ENCODE measurements at regions not wholly inside any gene's neighbourhood (a gene's known extent, or its start where the extent isn't known, plus 50 kb on each side); places are given as distances from the start of the nearest gene placed in this dataset.
"Not testable (repeated sequence)": the region's sequence is repeated elsewhere in the genome, so short reads cannot be mapped to it uniquely, and the experiment has no call there.

DNA sequence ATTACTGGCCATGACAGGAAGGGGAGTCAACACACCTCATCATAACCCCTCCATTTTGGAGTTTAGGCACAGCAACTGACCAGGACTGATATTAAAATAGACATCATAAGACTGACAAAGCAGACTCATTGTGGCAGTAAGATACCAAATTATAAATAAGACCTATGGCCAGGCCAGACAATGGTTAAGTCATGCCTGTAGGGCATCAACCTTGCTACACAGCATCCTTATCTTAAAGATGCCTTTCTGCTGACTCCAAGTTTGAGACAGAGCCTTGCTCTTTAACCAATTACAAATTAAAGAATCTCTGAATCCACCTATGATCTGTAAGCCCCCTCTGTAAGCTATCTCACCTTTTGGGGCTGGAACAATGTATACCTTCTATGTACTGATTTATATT is 65.5 kb downstream of the VCX2 start:
- no peak for DNase-seq
- Histone ChIP-seq H3K4me3 (no peak overlapping the region), H3K9me3 (no peaks in the 10 kb centered on the region), H3K27me3 (no peaks in the 10 kb centered on the region), H3K36me3 (no peaks in the 10 kb centered on the region)

DNA sequence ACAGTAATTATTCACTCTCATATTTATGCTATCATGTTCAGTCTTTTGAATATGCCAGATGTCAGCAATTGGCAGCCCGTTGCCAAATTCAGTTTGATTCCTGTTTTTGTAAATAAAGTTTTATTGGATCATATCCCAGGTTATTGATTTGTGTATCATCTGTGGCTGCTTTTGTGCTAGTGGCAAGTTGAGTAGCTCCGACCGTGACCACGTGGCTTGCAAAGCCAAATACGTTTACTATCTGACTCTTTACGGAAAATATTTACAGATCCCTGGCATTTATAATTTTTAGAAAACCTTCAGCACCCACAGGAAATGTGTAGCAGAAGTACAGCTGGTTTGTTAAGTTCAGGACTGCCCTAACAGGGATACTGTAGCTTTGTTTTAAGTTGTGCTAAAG is 67.4 kb downstream of the VCX2 start:
- Histone ChIP-seq H3K4me3 (no peak overlapping the region), H3K27me3 (no peaks in the 10 kb centered on the region), H3K36me3 (no peaks in the 10 kb centered on the region), H3K9me3 (no peaks in the 10 kb centered on the region)
- no peak for DNase-seq

DNA sequence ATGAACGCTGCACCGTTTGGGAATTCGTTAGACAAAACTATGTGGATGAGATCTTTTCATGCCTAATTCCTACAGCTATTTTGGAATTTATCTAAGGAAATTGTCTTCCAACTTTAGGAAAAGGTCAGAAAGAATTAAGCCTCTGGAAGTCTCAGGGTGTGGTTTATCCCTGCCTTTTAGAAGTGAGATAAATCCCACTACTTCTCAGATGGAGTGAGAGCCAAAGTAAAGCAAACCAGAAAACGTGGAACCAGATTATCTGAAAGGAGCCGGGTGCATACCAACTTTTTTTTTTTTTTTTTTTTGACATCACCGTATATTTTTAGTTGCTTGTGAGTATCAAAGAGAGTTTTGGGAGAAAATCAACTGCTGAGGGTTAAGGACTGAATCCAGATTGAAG is 79.6 kb downstream of the VCX2 start:
- H3K36me3 ChIP-seq = no peaks in the 10 kb centered on the region
- DNase-seq = no peak
- no peak overlapping the region for H3K4me3 ChIP-seq
- H3K27me3 ChIP-seq = no peaks in the 10 kb centered on the region
- no peaks in the 10 kb centered on the region for H3K9me3 ChIP-seq

DNA sequence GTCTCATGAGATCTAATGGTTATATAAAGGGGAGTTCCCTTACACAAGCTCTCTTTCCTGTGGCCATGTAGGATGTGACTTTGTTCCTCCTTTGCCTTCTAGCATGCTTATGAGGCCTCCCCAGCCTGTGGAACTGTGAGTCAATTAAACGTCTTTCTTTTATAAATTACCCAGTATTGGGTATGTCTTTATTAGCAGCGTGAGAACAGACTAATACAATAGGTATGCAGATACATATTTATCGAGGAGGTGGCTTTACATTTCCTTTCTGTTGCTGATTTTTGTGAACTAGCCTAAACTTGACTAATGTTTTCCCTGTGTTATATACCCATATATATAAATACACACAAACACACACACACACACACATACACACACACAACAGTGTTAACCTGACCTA is 80.2 kb downstream of the VCX2 start:
- Histone ChIP-seq H3K4me3 (no peak overlapping the region), H3K9me3 (no peaks in the 10 kb centered on the region), H3K27me3 (no peaks in the 10 kb centered on the region), H3K36me3 (no peaks in the 10 kb centered on the region)
- no peak for DNase-seq

DNA sequence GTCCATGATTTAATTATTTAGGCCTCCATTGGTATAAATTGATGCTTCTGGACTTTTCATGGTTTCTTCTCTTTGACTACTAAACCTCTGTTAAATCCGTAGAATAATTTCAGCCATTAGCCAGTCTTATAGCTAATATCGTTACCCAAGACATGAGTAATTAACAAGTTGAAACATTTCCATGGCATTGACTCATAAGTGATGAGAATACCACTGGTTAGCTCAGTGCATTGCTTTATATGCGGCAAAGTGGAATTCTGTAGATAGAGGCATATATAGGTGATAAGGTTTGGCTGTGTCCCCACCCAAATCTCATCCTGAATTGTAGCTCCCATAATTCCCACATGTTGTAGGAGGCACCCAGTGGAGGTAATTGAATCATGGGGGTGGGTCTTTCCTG is 80.6 kb downstream of the VCX2 start:
- Histone ChIP-seq H3K9me3 (no peaks in the 10 kb centered on the region), H3K4me3 (no peak overlapping the region), H3K27me3 (no peaks in the 10 kb centered on the region), H3K36me3 (no peaks in the 10 kb centered on the region)
- no peak for DNase-seq

DNA sequence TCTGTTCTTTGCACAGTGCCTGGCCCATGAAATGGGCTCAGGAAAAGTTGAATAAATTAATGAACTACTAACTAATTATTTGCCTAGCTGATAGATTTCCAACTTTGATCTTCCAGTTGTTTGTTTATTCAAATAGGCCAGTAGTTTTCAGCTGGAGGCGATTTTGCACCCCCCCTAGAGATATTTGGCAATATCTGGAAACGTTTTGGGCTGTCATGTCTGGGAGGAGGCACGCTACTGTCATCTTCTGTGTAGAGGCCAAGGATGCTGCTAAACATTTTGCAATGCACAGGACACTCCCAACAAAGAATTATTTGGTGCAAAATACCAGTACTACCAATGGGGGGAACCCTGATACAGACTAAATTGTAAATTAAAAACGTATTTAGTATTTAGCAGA is 81.9 kb downstream of the VCX2 start:
- Histone ChIP-seq H3K36me3 (no peaks in the 10 kb centered on the region), H3K27me3 (no peaks in the 10 kb centered on the region), H3K9me3 (no peaks in the 10 kb centered on the region), H3K4me3 (no peak overlapping the region)
- DNase-seq = no peak

DNA sequence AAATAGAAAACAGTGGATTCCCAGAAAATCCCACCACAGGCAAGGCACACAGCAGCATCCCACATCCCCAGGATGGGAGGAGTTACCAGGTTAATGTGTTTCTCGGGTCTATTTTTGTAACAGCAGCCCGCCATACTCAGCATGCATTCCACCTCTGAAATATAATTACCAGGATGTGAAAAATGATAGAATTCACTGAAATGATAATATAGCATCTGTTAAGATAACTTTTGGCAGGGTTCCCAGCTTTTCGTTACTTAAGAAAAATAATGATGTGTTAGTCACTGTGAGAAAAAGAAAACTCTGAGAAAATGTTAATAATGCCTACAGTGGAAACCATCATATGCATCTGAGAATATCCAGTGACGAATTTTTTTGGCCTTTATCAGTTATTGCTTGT is 87.1 kb downstream of the VCX2 start:
- H3K27me3 ChIP-seq = no peaks in the 10 kb centered on the region
- no peak for DNase-seq
- H3K36me3 ChIP-seq = no peaks in the 10 kb centered on the region
- H3K9me3 ChIP-seq = no peaks in the 10 kb centered on the region
- H3K4me3 ChIP-seq = no peak overlapping the region

DNA sequence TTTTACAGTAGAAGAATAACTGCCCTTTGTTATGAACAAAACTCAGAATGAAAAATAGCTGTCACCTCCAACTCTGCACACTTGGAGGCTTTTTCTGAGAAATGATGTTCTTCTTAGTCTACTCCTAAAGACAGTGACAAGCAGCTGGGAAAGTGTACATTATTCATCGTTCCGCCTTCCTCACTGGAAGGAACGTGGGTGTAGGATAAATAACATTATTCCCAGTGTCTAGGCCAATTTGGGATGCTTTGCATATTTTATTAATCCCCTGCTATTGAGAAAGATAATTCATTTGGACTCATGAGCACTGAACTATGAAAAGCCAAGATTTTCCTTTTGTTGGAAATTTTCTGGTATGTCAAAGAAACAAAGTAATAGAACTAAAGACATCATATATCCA is 87.8 kb downstream of the VCX2 start:
- Histone ChIP-seq H3K4me3 (no peak overlapping the region), H3K27me3 (no peaks in the 10 kb centered on the region), H3K9me3 (no peaks in the 10 kb centered on the region), H3K36me3 (no peaks in the 10 kb centered on the region)
- no peak for DNase-seq

DNA sequence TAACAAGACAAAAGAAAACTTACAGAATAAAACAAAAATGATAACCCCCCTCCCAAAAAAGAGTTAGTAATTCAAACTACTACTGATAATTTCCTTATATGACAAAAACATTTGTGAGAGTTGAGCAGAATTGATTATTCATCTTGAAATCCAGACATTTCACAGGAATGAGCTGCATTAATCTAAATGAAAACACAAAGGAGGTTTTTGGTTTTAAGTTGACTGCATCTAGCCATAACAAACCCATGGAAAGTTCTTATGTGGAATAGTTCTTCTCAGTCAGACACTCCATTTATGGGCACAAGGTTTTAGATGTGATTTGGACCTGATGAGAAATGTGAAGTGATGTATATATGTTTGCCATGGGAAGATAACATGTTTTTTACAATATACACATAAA is 95.4 kb downstream of the VCX2 start:
- Histone ChIP-seq H3K36me3 (no peaks in the 10 kb centered on the region), H3K4me3 (no peak overlapping the region)

DNA sequence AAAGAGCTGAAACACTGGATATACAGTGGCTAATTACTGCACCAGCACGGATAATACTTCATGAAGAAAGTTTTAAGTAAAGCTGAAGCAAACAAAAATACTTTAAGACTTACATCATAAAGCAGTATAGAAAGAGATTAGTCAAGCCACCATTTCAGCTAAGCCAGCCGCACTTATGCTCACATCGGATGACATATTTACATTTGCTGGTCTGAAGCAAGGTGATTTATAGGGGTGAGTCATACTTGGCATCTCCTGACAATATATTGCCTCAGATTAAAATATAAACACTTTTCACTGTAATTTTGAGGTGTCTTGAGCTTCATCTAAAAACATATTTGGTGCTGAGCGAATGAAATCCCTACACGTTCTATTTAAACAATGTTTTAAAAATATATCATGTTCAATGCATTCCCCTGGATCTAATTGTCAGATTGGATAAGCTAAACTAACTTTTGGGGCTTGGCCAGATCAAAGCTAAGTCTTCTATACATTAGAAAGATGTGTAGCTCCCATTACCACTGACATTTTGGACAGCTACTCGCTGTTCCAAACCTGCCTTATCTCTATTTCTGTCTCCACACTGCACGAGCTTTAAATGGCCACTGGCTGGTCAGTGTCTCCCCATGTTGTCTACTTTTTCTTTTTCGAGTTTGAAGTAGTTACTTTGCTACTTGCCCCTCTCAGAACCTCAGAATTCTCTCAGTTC is 103.2 kb downstream of the VCX2 start:
- DNase-seq = peak; percentile 8
- Histone ChIP-seq H3K4me3 (no peak overlapping the region), H3K9me3 (no peaks in the 10 kb centered on the region), H3K27me3 (no peaks in the 10 kb centered on the region), H3K36me3 (no peaks in the 10 kb centered on the region)

More for the DNA sequence above, 95.4 kb downstream of the VCX2 start:
- H3K9me3 ChIP-seq = no peaks in the 10 kb centered on the region
- no peak for DNase-seq
- H3K27me3 ChIP-seq = no peaks in the 10 kb centered on the region

DNA sequence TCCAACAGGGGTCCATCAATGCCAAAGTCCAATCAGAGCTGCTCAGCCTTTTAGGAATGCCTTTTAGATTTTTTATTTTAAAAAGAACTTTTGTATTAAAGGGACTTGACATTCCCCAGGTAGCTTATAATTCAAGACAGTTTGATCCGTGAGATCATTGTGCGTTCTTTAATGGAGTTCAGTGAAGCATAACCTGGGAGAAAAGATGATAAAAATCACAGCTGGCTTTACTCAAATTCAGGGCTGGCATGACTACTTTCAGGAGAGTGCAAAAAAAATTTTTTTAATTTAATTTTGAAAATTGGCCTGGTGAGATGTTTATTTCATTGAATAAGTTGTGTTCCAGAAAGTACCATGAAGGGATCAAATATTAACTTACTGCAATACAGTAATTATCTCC is 118.2 kb downstream of the VCX2 start:
- no peak overlapping the region for H3K4me3 ChIP-seq
- DNase-seq = no peak
- H3K9me3 ChIP-seq = no peaks in the 10 kb centered on the region
- H3K27me3 ChIP-seq = no peaks in the 10 kb centered on the region
- no peaks in the 10 kb centered on the region for H3K36me3 ChIP-seq

DNA sequence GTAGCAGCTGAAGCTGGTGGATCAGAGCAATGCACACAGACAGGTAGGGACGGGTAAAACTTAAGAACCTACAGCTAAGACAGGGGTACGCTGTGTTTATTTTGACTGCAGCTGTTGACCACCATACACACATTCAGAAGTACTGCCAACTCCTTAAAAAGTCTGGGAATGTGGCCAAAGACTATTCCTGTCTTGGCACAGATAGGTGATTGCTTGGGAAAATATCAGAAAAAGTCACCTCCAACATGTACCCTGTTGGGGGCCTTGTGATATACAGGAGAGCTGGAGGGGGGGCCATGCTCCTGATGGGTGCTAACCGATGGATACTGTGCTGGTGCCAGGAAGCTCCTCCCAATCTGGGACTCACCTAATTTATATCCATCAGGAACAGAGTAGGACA is 121.2 kb downstream of the VCX2 start:
- no peaks in the 10 kb centered on the region for H3K27me3 ChIP-seq
- no peaks in the 10 kb centered on the region for H3K9me3 ChIP-seq
- no peaks in the 10 kb centered on the region for H3K36me3 ChIP-seq
- DNase-seq = no peak
- no peak overlapping the region for H3K4me3 ChIP-seq

DNA sequence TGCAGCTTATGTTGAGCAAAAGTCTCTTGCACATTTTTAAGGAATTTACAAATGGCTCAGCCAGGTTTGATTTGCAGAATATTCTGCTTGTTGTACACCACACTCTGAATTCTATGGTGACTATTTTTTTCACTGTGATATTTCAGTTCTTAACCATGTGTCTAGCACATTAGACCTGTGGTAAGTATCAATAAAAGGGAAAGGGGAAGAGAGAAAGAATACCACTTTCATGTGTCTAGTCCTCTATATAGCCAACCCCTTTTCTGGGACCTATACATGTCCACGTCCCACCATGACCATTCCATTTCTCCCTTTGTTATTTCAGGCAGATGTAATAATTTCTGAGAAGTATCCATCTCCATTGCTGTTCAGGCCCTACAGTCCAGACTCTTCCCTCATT is 121.3 kb upstream of the PNPLA4 start:
- no peak for DNase-seq
- no peaks in the 10 kb centered on the region for H3K36me3 ChIP-seq
- no peak overlapping the region for H3K4me3 ChIP-seq
- no peaks in the 10 kb centered on the region for H3K9me3 ChIP-seq
- no peaks in the 10 kb centered on the region for H3K27me3 ChIP-seq

DNA sequence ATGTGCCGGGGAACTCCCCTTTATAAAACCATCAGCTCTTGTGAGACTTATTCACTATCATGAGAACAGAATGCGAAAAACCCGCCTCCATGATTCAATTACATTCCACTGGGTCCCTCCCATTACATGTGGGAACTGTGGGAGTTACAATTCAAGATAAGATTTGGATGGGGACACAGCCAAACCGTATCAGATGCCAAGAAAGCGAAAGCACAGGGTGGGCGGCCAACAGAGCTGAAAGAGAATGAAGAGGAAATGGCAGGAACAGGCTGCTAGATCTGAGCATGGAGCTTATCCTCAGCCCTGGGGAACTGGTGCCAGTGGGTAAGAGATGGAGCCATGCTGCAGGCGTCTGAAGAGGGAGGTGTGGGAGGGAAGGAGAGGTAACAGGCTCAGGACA is 117.7 kb upstream of the PNPLA4 start:
- Histone ChIP-seq H3K9me3 (no peaks in the 10 kb centered on the region), H3K27me3 (no peaks in the 10 kb centered on the region), H3K4me3 (no peak overlapping the region), H3K36me3 (no peaks in the 10 kb centered on the region)
- no peak for DNase-seq

DNA sequence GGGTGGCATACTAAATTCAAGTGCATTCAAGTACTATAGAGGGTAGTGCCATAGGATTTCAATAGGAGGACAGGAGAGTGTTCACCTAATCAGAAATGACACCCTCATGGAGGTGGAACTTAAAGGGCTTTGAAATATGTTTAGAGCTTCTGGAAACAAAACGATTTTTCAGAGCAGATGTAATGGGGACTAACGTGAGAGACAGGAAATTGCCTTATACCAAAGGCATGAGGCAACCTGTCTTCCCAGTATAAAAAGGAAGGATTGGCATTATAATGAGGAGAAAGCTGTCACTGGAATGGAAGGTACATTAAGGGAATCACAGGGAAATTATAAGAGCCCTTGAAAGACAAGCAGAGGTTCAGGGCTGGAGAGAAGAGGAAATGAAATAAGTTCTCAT is 116.3 kb upstream of the PNPLA4 start:
- Histone ChIP-seq H3K9me3 (no peaks in the 10 kb centered on the region), H3K4me3 (no peak overlapping the region), H3K36me3 (no peaks in the 10 kb centered on the region), H3K27me3 (no peaks in the 10 kb centered on the region)
- DNase-seq = no peak

DNA sequence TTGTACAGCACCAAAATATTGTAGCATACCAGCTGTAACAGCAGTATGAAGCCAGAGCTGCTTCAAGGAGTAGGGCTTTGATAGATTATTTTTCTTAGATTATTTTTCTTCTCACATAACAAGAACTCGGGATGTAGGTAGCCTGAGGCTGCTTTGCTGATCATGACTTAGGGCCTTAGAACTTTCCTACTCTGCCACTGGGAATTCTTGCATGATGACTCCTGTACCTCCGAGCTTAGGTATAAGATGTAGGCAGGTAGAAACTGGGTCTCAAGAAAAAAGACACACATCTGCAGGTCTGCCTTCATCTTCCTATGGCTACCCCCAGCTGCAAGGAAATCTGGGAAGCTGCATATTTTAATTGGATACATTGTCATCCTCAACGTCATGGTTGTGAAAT is 115.9 kb upstream of the PNPLA4 start:
- DNase-seq = no peak
- no peaks in the 10 kb centered on the region for H3K27me3 ChIP-seq
- no peak overlapping the region for H3K4me3 ChIP-seq
- H3K9me3 ChIP-seq = no peaks in the 10 kb centered on the region
- no peaks in the 10 kb centered on the region for H3K36me3 ChIP-seq

DNA sequence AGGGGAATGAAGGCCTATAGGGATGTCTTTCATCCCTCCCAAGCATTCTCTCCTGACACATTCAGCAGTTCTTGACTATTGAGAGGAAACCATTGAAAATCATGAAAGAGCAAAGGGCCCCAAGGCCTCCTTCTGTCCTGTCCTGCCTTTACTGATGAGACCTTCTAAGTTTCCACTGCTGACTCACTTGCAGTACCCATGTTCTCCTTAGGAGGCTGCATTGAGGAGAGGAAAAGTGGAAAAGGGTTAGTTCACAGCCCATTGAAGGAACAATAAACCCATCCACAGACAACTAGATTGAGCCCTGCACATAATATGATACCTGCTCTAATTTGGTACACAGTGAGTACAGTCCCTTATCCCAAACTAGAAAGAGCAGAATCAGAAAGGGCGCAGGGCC is 115.1 kb upstream of the PNPLA4 start:
- no peaks in the 10 kb centered on the region for H3K27me3 ChIP-seq
- no peaks in the 10 kb centered on the region for H3K36me3 ChIP-seq
- H3K4me3 ChIP-seq = no peak overlapping the region
- H3K9me3 ChIP-seq = no peaks in the 10 kb centered on the region
- no peak for DNase-seq

DNA sequence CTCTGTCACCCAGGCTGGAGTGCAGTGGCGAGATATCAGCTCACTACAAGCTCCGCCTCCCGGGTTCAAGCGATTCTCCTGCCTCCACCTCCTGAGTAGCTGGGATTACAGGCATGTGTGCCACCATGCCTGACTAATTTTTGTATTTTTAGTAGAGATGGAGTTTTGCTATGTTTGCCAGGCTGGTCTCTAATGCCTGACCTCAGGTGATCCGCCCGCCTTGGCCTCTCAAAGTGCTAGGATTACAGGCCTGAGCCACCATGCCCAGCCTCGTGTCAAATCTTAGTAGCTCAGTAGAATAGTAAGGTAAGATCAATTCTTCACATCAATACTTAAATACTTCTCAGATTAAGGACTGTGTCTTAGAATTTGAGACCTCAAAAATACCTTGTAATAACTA is 112.5 kb upstream of the PNPLA4 start:
- H3K4me3 ChIP-seq, H3K9me3 ChIP-seq, H3K27me3 ChIP-seq, DNase-seq, H3K36me3 ChIP-seq: not testable (repeated sequence)
